ENCODE measurements at regions not wholly inside any gene's neighbourhood (a gene's known extent, or its start where the extent isn't known, plus 50 kb on each side); places are given as distances from the start of the nearest gene placed in this dataset.

DNA sequence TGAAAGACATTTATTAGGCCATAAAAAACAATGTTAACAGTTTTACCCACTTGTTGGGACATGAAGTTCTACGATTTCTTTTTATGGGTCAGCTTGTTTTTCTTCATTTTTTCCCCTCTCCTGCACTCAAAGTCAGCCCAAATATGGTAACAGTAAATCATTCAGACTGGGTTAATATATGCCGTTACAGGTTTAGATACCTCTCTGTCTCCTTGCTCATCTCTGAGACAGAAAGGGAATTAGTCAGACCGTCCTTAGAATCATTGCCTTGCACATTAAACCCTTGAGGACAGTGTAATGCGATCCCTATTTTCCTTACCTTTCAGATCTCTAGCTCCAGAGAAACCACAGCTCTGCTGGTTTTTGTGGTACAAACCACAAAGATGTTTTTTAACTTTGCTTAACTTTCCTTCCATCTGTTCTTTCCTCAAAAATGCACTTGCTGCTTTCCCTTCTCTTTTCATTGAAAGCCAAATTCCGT lies 613.3 kb downstream of the PLPP3 start:
- TF ChIP-seq, protein P1, sequence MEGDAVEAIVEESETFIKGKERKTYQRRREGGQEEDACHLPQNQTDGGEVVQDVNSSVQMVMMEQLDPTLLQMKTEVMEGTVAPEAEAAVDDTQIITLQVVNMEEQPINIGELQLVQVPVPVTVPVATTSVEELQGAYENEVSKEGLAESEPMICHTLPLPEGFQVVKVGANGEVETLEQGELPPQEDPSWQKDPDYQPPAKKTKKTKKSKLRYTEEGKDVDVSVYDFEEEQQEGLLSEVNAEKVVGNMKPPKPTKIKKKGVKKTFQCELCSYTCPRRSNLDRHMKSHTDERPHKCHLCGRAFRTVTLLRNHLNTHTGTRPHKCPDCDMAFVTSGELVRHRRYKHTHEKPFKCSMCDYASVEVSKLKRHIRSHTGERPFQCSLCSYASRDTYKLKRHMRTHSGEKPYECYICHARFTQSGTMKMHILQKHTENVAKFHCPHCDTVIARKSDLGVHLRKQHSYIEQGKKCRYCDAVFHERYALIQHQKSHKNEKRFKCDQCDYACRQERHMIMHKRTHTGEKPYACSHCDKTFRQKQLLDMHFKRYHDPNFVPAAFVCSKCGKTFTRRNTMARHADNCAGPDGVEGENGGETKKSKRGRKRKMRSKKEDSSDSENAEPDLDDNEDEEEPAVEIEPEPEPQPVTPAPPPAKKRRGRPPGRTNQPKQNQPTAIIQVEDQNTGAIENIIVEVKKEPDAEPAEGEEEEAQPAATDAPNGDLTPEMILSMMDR (IDR thresholded peaks at IDR 0.05; ENCODE audit: borderline replicate concordance, insufficient read depth, low read depth, low read length): no peak
- no peak overlapping the region for H3K4me3 ChIP-seq (ENCODE audit: low read depth, low read length)

- H3K4me3 ChIP-seq (ENCODE audit: low read depth, low read length): no peak overlapping the region
- TF ChIP-seq, protein P1 (IDR thresholded peaks at IDR 0.05; ENCODE audit: borderline replicate concordance, insufficient read depth, low read depth, low read length): no peak
Observed at GRCh38 chr1:55962472-55962871, 616.9 kb downstream of the PLPP3 start.

DNA sequence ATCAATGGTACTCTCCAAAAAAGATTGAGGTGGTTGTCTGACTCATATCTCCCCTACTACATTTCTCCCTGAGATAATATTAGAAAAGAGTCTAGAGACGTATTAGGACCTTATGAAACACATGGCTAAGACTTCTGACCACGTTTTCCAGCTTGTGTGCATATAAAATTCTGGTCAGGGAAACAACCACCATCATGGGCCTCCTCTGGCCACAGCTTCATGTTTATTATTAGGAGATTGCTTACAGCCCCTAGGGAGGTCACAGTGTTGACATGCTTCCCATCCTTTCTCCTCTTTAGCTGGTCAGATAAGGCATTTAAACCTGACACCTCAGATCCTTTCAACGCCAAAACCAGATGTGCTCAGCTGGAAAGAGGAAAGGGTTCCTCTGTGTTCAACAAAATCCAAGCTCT lies 620.2 kb downstream of the PLPP3 start:
- no peak overlapping the region for H3K4me3 ChIP-seq (ENCODE audit: low read depth, low read length)
- TF ChIP-seq, protein P1 (IDR thresholded peaks at IDR 0.05; ENCODE audit: borderline replicate concordance, insufficient read depth, low read depth, low read length): no peak

DNA sequence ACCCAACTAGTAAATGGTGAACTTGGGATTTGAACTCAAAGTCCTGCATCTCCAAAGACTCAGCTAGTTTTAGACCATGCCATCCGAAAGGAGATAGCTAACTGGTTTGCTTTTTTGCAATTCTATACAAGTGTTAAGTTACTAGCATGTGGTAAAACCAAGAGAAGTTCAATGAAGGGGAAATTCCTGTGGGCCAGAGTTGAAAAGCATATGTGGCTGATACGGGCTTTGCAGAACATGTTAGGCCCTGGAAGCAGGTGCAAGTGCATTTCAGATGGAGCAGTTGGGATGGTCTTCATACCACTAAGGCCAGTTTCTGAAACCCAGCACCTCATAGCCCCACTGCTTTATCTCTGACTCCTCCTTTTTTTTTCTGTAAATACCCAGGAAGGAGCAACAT lies 620.9 kb downstream of the PLPP3 start:
- no peak overlapping the region for H3K4me3 ChIP-seq (ENCODE audit: low read depth, low read length)
- TF ChIP-seq, protein P1 (IDR thresholded peaks at IDR 0.05; ENCODE audit: borderline replicate concordance, insufficient read depth, low read depth, low read length): no peak

DNA sequence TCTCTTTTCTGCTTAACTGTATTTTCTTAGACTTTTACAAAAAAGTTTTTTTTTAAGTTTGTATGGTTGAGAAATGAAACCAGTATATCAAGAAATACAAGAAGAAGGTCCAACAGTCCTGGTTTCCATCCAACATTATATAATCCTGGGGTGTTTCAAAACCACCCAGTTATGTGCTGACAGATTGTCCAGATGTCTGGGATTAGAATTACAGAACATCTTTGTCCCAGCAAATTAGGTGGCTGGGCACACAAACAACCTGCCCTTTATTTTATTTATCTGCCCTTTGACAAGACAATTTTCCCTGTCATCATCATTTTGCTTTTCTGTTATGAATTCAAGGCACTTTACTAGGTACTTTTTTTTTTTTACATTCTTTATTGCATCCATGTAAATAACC lies 622.1 kb downstream of the PLPP3 start:
- no peak overlapping the region for H3K4me3 ChIP-seq (ENCODE audit: low read depth, low read length)
- TF ChIP-seq, protein P1 (IDR thresholded peaks at IDR 0.05; ENCODE audit: borderline replicate concordance, insufficient read depth, low read depth, low read length): no peak

DNA sequence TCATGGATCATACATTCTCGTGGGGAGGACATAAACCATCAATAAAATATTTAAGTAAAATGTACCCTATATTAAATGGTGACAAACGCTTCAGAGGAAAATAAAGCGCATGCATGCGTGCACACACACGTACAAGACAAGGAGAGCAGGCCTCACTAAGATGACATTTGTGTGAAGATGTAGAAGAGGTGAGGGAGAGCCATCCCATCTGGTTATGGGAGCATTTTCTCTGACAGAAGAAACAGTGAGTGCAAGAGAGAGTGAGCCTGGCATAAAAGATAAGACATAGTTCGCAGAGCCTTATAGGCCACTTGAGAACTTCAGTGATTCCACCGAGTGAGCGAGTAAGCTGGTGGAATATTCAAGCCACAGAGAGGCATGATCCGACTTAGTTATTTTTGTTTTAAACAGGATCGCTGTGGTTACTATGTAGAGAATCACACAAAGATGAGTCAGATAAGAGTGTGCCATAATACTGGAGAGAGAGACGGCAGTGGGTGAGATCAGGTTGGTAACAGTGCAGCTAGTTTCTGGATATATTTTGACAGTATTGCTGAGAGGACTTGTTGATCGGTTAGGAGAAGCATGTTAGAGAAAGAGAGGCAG lies 624.2 kb downstream of the PLPP3 start:
- TF ChIP-seq, protein P1 (IDR thresholded peaks at IDR 0.05; ENCODE audit: borderline replicate concordance, insufficient read depth, low read depth, low read length): no peak
- no peak overlapping the region for H3K4me3 ChIP-seq (ENCODE audit: low read depth, low read length)

- H3K4me3 ChIP-seq (ENCODE audit: low read depth, low read length): no peak overlapping the region
- TF ChIP-seq, protein P1 (IDR thresholded peaks at IDR 0.05; ENCODE audit: borderline replicate concordance, insufficient read depth, low read depth, low read length): no peak
Observed at GRCh38 chr1:55951291-55951690, 628.1 kb downstream of the PLPP3 start.

All from GM12875 (cell line).